ENCODE measurements at regions not wholly inside any gene's neighbourhood (a gene's known extent, or its start where the extent isn't known, plus 50 kb on each side); places are given as distances from the start of the nearest gene placed in this dataset.
A peak's percentile ranks its signal among the peaks of the same experiment; 100 is the strongest.

- Histone ChIP-seq H2AFZ (ENCODE audit: low read length) (no peak overlapping the region), H3K27me3 (ENCODE audit: control insufficient read depth, insufficient read depth, low read length) (no peaks in the 10 kb centered on the region), H3K36me3 (ENCODE audit: control insufficient read depth, insufficient read depth, low read length) (no peaks in the 10 kb centered on the region), H3K4me3 (replicated peaks in 1 of 4; ENCODE audit: control extremely low read depth in 1 of 4, insufficient read depth in 1 of 4, low read depth in 3 of 4, low read length in 4 of 4) (no peak overlapping the region), H3K9ac (ENCODE audit: insufficient read depth, low read length) (no peak overlapping the region), H3K4me2 (ENCODE audit: extremely low read depth, insufficient read depth, low read length) (no peak overlapping the region), H3K9me3 (ENCODE audit: control insufficient read depth, insufficient read depth, low read depth, low read length) (no peaks in the 10 kb centered on the region), H3K27ac (ENCODE audit: insufficient read depth, low read length) (no peak overlapping the region), H3K79me2 (ENCODE audit: control insufficient read depth, insufficient read depth, low read length) (no peaks in the 10 kb centered on the region), H4K20me1 (ENCODE audit: control insufficient read depth, extremely low read depth, insufficient read depth, low read length) (no peaks in the 10 kb centered on the region), H3K4me1 (ENCODE audit: control insufficient read depth, extremely low read depth, insufficient read depth, low read length) (no peaks in the 10 kb centered on the region)
- TF ChIP-seq, protein P1, sequence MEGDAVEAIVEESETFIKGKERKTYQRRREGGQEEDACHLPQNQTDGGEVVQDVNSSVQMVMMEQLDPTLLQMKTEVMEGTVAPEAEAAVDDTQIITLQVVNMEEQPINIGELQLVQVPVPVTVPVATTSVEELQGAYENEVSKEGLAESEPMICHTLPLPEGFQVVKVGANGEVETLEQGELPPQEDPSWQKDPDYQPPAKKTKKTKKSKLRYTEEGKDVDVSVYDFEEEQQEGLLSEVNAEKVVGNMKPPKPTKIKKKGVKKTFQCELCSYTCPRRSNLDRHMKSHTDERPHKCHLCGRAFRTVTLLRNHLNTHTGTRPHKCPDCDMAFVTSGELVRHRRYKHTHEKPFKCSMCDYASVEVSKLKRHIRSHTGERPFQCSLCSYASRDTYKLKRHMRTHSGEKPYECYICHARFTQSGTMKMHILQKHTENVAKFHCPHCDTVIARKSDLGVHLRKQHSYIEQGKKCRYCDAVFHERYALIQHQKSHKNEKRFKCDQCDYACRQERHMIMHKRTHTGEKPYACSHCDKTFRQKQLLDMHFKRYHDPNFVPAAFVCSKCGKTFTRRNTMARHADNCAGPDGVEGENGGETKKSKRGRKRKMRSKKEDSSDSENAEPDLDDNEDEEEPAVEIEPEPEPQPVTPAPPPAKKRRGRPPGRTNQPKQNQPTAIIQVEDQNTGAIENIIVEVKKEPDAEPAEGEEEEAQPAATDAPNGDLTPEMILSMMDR (conservative IDR thresholded peaks at IDR 0.05 in 1 of 2, IDR thresholded peaks at IDR 0.05 in 1 of 2; ENCODE audit: low read depth in 1 of 2, low read length in 2 of 2): no peak
- TF ChIP-seq EZH2 (IDR thresholded peaks at IDR 0.05; ENCODE audit: low read length, missing control alignments): no peak
- no peak for DNase-seq (ENCODE audit: low read depth in 2 of 2)
Observed at GRCh38 chr18:75656563-75657247, 229.2 kb upstream of the SMIM21 start.

DNA sequence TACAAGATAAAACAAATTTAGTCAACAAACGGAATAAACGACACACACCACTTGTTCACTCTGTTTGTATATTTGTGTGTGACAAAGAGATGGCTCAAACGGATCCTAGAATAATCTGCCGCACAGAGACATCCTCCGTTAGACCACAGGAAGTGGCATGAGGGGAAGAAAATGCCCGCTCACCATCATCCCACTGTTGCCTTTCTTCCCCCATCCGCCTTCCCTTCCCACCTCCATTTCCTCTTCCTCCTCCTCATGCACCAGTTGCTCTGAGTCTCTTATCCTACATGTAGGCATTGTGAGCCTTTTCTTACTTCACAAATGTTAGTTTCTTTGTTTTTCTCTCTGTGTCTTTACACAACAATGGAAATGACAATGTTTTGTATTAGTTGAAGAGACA is 228.5 kb upstream of the SMIM21 start:
- Histone ChIP-seq H3K9ac (ENCODE audit: insufficient read depth, low read length) (no peak overlapping the region), H4K20me1 (ENCODE audit: control insufficient read depth, extremely low read depth, insufficient read depth, low read length) (no peaks in the 10 kb centered on the region), H3K36me3 (ENCODE audit: control insufficient read depth, insufficient read depth, low read length) (no peaks in the 10 kb centered on the region), H3K4me1 (ENCODE audit: control insufficient read depth, extremely low read depth, insufficient read depth, low read length) (no peaks in the 10 kb centered on the region), H3K27me3 (ENCODE audit: control insufficient read depth, insufficient read depth, low read length) (no peaks in the 10 kb centered on the region), H3K27ac (ENCODE audit: insufficient read depth, low read length) (no peak overlapping the region), H3K4me2 (ENCODE audit: extremely low read depth, insufficient read depth, low read length) (no peak overlapping the region), H3K4me3 (replicated peaks in 1 of 4; ENCODE audit: control extremely low read depth in 1 of 4, insufficient read depth in 1 of 4, low read depth in 3 of 4, low read length in 4 of 4) (no peak overlapping the region), H3K79me2 (ENCODE audit: control insufficient read depth, insufficient read depth, low read length) (no peaks in the 10 kb centered on the region), H3K9me3 (ENCODE audit: control insufficient read depth, insufficient read depth, low read depth, low read length) (no peaks in the 10 kb centered on the region), H2AFZ (ENCODE audit: low read length) (no peak overlapping the region)
- no peak for TF ChIP-seq EZH2 (IDR thresholded peaks at IDR 0.05; ENCODE audit: low read length, missing control alignments)
- TF ChIP-seq, protein P1 (conservative IDR thresholded peaks at IDR 0.05 in 1 of 2, IDR thresholded peaks at IDR 0.05 in 1 of 2; ENCODE audit: low read depth in 1 of 2, low read length in 2 of 2): no peak
- DNase-seq (ENCODE audit: low read depth in 2 of 2): no peak

- Histone ChIP-seq H3K4me3 (replicated peaks in 1 of 4; ENCODE audit: control extremely low read depth in 1 of 4, insufficient read depth in 1 of 4, low read depth in 3 of 4, low read length in 4 of 4) (no peak overlapping the region), H3K4me2 (ENCODE audit: extremely low read depth, insufficient read depth, low read length) (no peak overlapping the region), H3K27me3 (ENCODE audit: control insufficient read depth, insufficient read depth, low read length) (no peaks in the 10 kb centered on the region), H3K79me2 (ENCODE audit: control insufficient read depth, insufficient read depth, low read length) (no peaks in the 10 kb centered on the region), H2AFZ (ENCODE audit: low read length) (no peak overlapping the region), H3K9me3 (ENCODE audit: control insufficient read depth, insufficient read depth, low read depth, low read length) (no peaks in the 10 kb centered on the region), H3K36me3 (ENCODE audit: control insufficient read depth, insufficient read depth, low read length) (no peaks in the 10 kb centered on the region), H3K4me1 (ENCODE audit: control insufficient read depth, extremely low read depth, insufficient read depth, low read length) (no peaks in the 10 kb centered on the region), H3K9ac (ENCODE audit: insufficient read depth, low read length) (no peak overlapping the region), H3K27ac (ENCODE audit: insufficient read depth, low read length) (no peak overlapping the region), H4K20me1 (ENCODE audit: control insufficient read depth, extremely low read depth, insufficient read depth, low read length) (no peaks in the 10 kb centered on the region)
- TF ChIP-seq EZH2 (IDR thresholded peaks at IDR 0.05; ENCODE audit: low read length, missing control alignments): no peak
- TF ChIP-seq, protein P1 (conservative IDR thresholded peaks at IDR 0.05 in 1 of 2, IDR thresholded peaks at IDR 0.05 in 1 of 2; ENCODE audit: low read depth in 1 of 2, low read length in 2 of 2): no peak
- peak in 1 of 2 donors; percentile 3 for DNase-seq (ENCODE audit: low read depth in 2 of 2)
Observed at GRCh38 chr18:75654851-75655751, 227.6 kb upstream of the SMIM21 start.

Measured in fibroblast of lung (primary cell).